Duodenal mucosa (tissue), 2 donors: ENCODE measurements at regions not wholly inside any gene's neighbourhood (a gene's known extent, or its start where the extent isn't known, plus 50 kb on each side); places are given as distances from the start of the nearest gene placed in this dataset.

Source experiments
- H3K27ac ChIP-seq: one replicate; pipeline ENCODE4 v1.7.0; 2013; ENCODE audit warnings: low read depth, low read length
- H3K27me3 ChIP-seq, 2 donors: one replicate each; pipeline ENCODE4 v1.7.0; 2013; ENCODE audit warnings: low read length in 2 of 2, control low read depth in 1 of 2; ENCODE audit not compliant: insufficient read depth in 2 of 2, control insufficient read depth in 1 of 2
- H3K36me3 ChIP-seq, 2 donors: one replicate each; pipeline ENCODE4 v1.7.0; 2013; ENCODE audit warnings: low read length in 2 of 2, control low read depth in 1 of 2; ENCODE audit not compliant: insufficient read depth in 2 of 2, control insufficient read depth in 1 of 2
- H3K4me1 ChIP-seq, 2 donors: one replicate each; pipeline ENCODE4 v1.7.0; 2013; ENCODE audit warnings: low read length in 2 of 2, control low read depth in 1 of 2; ENCODE audit not compliant: insufficient read depth in 2 of 2, control insufficient read depth in 1 of 2
- H3K4me3 ChIP-seq, 2 donors: one replicate each; pipeline ENCODE4 v1.7.0; 2013; ENCODE audit warnings: low read length in 2 of 2, low read depth in 1 of 2
- H3K9ac ChIP-seq, 2 donors: one replicate each; pipeline ENCODE4 v1.7.0; 2013; ENCODE audit warnings: low read length in 2 of 2, low read depth in 1 of 2
- H3K9me3 ChIP-seq, 2 donors: one replicate each; pipeline ENCODE4 v1.7.0; 2013; ENCODE audit warnings: low read length in 2 of 2, control low read depth in 1 of 2; ENCODE audit not compliant: control insufficient read depth in 1 of 2

- Histone ChIP-seq H3K36me3 (no peaks in the 10 kb centered on the region), H3K27me3 (no peaks in the 10 kb centered on the region), H3K4me3 (no peak overlapping the region), H3K9me3 (no peaks in the 10 kb centered on the region), H3K4me1 (no peaks in the 10 kb centered on the region), H3K9ac (no peak overlapping the region), H3K27ac (no peak overlapping the region)
These were observed 160.1 kb upstream of the IRX3 start for GRCh38 chr16:54446639-54447038.

GRCh38 chr16:54444851-54445458 lies 158.4 kb upstream of the IRX3 start:
- H3K4me3 ChIP-seq, result no peak overlapping the region
- no peak overlapping the region for H3K9ac ChIP-seq
- no peak overlapping the region for H3K27ac ChIP-seq

GRCh38 chr16:54443839-54444238 lies 157.3 kb upstream of the IRX3 start:
- no peaks in the 10 kb centered on the region for H3K27me3 ChIP-seq
- no peaks in the 10 kb centered on the region for H3K36me3 ChIP-seq
- H3K9me3 ChIP-seq, result no peaks in the 10 kb centered on the region
- no peak overlapping the region for H3K9ac ChIP-seq
- H3K4me1 ChIP-seq, result no peaks in the 10 kb centered on the region
- H3K27ac ChIP-seq, result no peak overlapping the region
- H3K4me3 ChIP-seq, result no peak overlapping the region

More at GRCh38 chr16:54444851-54445458, 158.4 kb upstream of the IRX3 start:
- H3K36me3 ChIP-seq, result no peaks in the 10 kb centered on the region
- no peaks in the 10 kb centered on the region for H3K4me1 ChIP-seq
- H3K27me3 ChIP-seq, result no peaks in the 10 kb centered on the region
- no peaks in the 10 kb centered on the region for H3K9me3 ChIP-seq

GRCh38 chr16:54443352-54443751 lies 156.8 kb upstream of the IRX3 start:
- H3K36me3 ChIP-seq, result no peaks in the 10 kb centered on the region

GRCh38 chr16:54442864-54443263 lies 156.3 kb upstream of the IRX3 start:
- Histone ChIP-seq H3K9ac (no peak overlapping the region), H3K9me3 (no peaks in the 10 kb centered on the region), H3K27ac (no peak overlapping the region), H3K36me3 (no peaks in the 10 kb centered on the region), H3K4me1 (no peaks in the 10 kb centered on the region), H3K4me3 (no peak overlapping the region), H3K27me3 (no peaks in the 10 kb centered on the region)

More at GRCh38 chr16:54443352-54443751, 156.8 kb upstream of the IRX3 start:
- Histone ChIP-seq H3K4me3 (no peak overlapping the region), H3K9ac (no peak overlapping the region), H3K4me1 (no peaks in the 10 kb centered on the region), H3K9me3 (no peaks in the 10 kb centered on the region), H3K27ac (no peak overlapping the region), H3K27me3 (no peaks in the 10 kb centered on the region)

GRCh38 chr16:54438469-54438868 lies 151.9 kb upstream of the IRX3 start:
- Histone ChIP-seq H3K4me3 (no peak overlapping the region), H3K27ac (no peak overlapping the region), H3K9ac (no peak overlapping the region), H3K36me3 (no peaks in the 10 kb centered on the region), H3K27me3 (no peaks in the 10 kb centered on the region), H3K9me3 (no peaks in the 10 kb centered on the region), H3K4me1 (no peaks in the 10 kb centered on the region)

GRCh38 chr16:54437921-54438320 lies 151.3 kb upstream of the IRX3 start:
- Histone ChIP-seq H3K9me3 (no peaks in the 10 kb centered on the region), H3K9ac (no peak overlapping the region), H3K27me3 (no peaks in the 10 kb centered on the region), H3K27ac (no peak overlapping the region), H3K4me3 (no peak overlapping the region), H3K4me1 (no peaks in the 10 kb centered on the region), H3K36me3 (no peaks in the 10 kb centered on the region)

GRCh38 chr16:54437401-54437800 lies 150.8 kb upstream of the IRX3 start:
- H3K4me1 ChIP-seq, result no peaks in the 10 kb centered on the region
- no peak overlapping the region for H3K4me3 ChIP-seq
- H3K9me3 ChIP-seq, result no peaks in the 10 kb centered on the region
- no peaks in the 10 kb centered on the region for H3K36me3 ChIP-seq
- H3K27me3 ChIP-seq, result no peaks in the 10 kb centered on the region
- H3K9ac ChIP-seq, result no peak overlapping the region
- H3K27ac ChIP-seq, result no peak overlapping the region

GRCh38 chr16:54436346-54436745 lies 149.8 kb upstream of the IRX3 start:
- no peaks in the 10 kb centered on the region for H3K9me3 ChIP-seq
- H3K4me3 ChIP-seq, result no peak overlapping the region
- H3K36me3 ChIP-seq, result no peaks in the 10 kb centered on the region
- no peak overlapping the region for H3K27ac ChIP-seq
- H3K9ac ChIP-seq, result no peak overlapping the region
- H3K4me1 ChIP-seq, result no peaks in the 10 kb centered on the region
- H3K27me3 ChIP-seq, result peaks cover 0 to under 1% of the 10 kb centered on the region in 2 donors

- no peak overlapping the region for H3K9ac ChIP-seq
- no peaks in the 10 kb centered on the region for H3K9me3 ChIP-seq
- no peak overlapping the region for H3K27ac ChIP-seq
- H3K4me1 ChIP-seq, result no peaks in the 10 kb centered on the region
- peaks cover 9 to 10% of the 10 kb centered on the region in 2 donors for H3K27me3 ChIP-seq
- no peak overlapping the region for H3K4me3 ChIP-seq
- no peaks in the 10 kb centered on the region for H3K36me3 ChIP-seq
These were observed 148.3 kb upstream of the IRX3 start for GRCh38 chr16:54434859-54435258.

GRCh38 chr16:54432897-54433229 lies 146.3 kb upstream of the IRX3 start:
- H3K27me3 ChIP-seq, result peaks cover 10 to 14% of the 10 kb centered on the region in 2 donors
- no peak overlapping the region for H3K4me3 ChIP-seq
- no peaks in the 10 kb centered on the region for H3K4me1 ChIP-seq
- no peaks in the 10 kb centered on the region for H3K9me3 ChIP-seq
- H3K9ac ChIP-seq, result no peak overlapping the region
- H3K27ac ChIP-seq, result no peak overlapping the region
- H3K36me3 ChIP-seq, result no peaks in the 10 kb centered on the region
